ENCODE measurements at regions not wholly inside any gene's neighbourhood (a gene's known extent, or its start where the extent isn't known, plus 50 kb on each side); places are given as distances from the start of the nearest gene placed in this dataset.

DNA sequence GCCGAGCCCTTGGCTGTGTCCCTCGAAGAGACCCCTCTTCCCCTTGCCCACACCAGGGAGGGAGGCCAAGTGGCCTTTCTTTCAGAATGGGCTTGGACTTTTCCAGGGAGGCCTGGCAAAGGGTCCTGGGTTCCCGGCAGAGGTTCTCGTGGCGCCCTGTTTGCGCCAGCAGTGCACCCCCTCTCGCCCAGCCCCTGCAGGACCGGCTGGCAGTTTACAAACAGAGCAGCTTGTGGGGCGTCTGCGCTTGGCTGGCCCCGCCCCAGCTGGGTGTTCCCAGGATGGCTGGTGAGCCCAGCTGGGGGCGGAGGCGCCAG, 137.8 kb upstream of the CIBAR2 start:
- H3K79me2 ChIP-seq (ENCODE audit: insufficient read depth, low read length), result no peaks in the 10 kb centered on the region; the same call in 1 of the 2 replicates
- H3K27ac ChIP-seq (ENCODE audit: insufficient read length, low read depth, low read length), result no peak overlapping the region
- no peak overlapping the region for H3T11ph ChIP-seq (ENCODE audit: low read length)
- H3K79me1 ChIP-seq (ENCODE audit: insufficient read depth, low read depth, low read length, poor library complexity, severe bottlenecking), result no peaks in the 10 kb centered on the region
- DNase-seq, result no peak
- H3K4me2 ChIP-seq (ENCODE audit: insufficient read depth, insufficient read length, low read length), result no peak overlapping the region
- no CpG with 5 or more reads among the region's 13 CpGs for WGBS (ENCODE audit: extremely low coverage, insufficient read length, low lambda C conversion rate)
- H3K27me3 ChIP-seq (ENCODE audit: insufficient read depth, low read length), result no peaks in the 10 kb centered on the region
- H3K23me2 ChIP-seq (ENCODE audit: insufficient read length, low read depth, low read length, poor library complexity, severe bottlenecking), result no peaks in the 10 kb centered on the region
- no peak overlapping the region for H2BK120ac ChIP-seq (ENCODE audit: low read depth, low read length, poor library complexity, severe bottlenecking)
- Mint-ChIP-seq H3K9me3 (no peaks in the 10 kb centered on the region), H3K36me3 (ENCODE audit: insufficient read depth in 1 of 3, low read depth in 3 of 3) (no peaks in the 10 kb centered on the region), H3K4me1 (peaks cover 9 to 30% of the 10 kb centered on the region in 2 experiments), H3K27ac (no peak overlapping the region), H3K4me3 (no peak overlapping the region), H3K27me3 (ENCODE audit: low read depth) (peaks cover 5% of the 10 kb centered on the region; the same call in 1 of the 2 replicates)
- H3K23ac ChIP-seq (ENCODE audit: insufficient read length, low read depth, low read length), result no peak overlapping the region
- no peak overlapping the region for H3K18ac ChIP-seq (ENCODE audit: insufficient read length, low read depth, low read length)
- no peak overlapping the region for H4K5ac ChIP-seq (ENCODE audit: insufficient read length, low read depth, low read length)
- H2BK15ac ChIP-seq (ENCODE audit: low read depth, low read length), result no peak overlapping the region
- TF ChIP-seq CTCF (conservative IDR thresholded peaks at IDR 0.05), result no peak
- H2AFZ ChIP-seq (ENCODE audit: low read length), result no peak overlapping the region
- H3K14ac ChIP-seq (ENCODE audit: insufficient read depth, low read length), result no peak overlapping the region; the same call in 1 of the 2 replicates
- H2BK12ac ChIP-seq (ENCODE audit: insufficient read length, low read depth, low read length), result no peak overlapping the region
- H3K4me1 ChIP-seq (ENCODE audit: insufficient read depth, low read length), result no peaks in the 10 kb centered on the region
- H4K20me1 ChIP-seq (ENCODE audit: control insufficient read depth, insufficient read depth, insufficient read length), result peaks cover 4% of the 10 kb centered on the region
- H3K56ac ChIP-seq (ENCODE audit: insufficient read length, low read depth, low read length), result no peak overlapping the region
- no peak overlapping the region for H2BK5ac ChIP-seq (ENCODE audit: insufficient read length, low read length)
- H4K91ac ChIP-seq (ENCODE audit: insufficient read length, low read depth, low read length), result no peak overlapping the region
- no peaks in the 10 kb centered on the region for H3K9me3 ChIP-seq (ENCODE audit: control insufficient read depth, low read depth, low read length)
- H3K9ac ChIP-seq (ENCODE audit: extremely low read depth, insufficient read length, low read length), result no peak overlapping the region
- no peak overlapping the region for H2BK20ac ChIP-seq (ENCODE audit: low read depth, low read length, poor library complexity, severe bottlenecking)
- no peak overlapping the region for H3K4ac ChIP-seq (ENCODE audit: low read depth, low read length)
- H4K8ac ChIP-seq (replicated peaks; ENCODE audit: insufficient read length, low read depth, low read length), result no peak overlapping the region
- no peak overlapping the region for H2AK5ac ChIP-seq (ENCODE audit: insufficient read length, low read length)

All from H9 (cell line).